Endothelial cell of hepatic sinusoid (primary cell): ENCODE measurements at regions not wholly inside any gene's neighbourhood (a gene's known extent, or its start where the extent isn't known, plus 50 kb on each side); places are given as distances from the start of the nearest gene placed in this dataset.
"Not testable (repeated sequence)": the region's sequence is repeated elsewhere in the genome, so short reads cannot be mapped to it uniquely, and the experiment has no call there.

Source experiments
- in situ Hi-C: cut with HindIII; loops from 2 replicates; pipeline ENCODE4 v1.10.0; 2017; ENCODE audit warnings: low sequenced_read_pairs

DNA sequence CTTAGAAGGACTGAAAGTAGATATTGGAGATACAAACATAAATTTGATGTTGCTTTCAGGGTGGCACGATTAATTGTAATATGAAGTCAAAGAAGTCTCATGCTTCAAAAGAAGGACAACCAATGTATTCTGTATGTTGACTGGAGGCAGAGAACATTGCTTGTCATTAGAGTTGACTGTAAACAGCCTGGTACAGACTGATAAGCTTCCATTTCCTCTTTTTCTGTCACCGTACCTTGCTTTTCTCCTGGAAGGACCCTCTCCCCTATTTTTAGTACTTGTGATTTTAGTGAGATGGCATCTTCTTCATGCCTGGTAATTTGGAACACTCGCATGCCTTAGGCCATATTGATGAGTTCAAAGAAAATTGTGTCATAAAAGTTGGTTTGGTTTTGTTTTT lies 809.4 kb downstream of the PRELID2 start:
- in situ Hi-C loops, result no loop called here

DNA sequence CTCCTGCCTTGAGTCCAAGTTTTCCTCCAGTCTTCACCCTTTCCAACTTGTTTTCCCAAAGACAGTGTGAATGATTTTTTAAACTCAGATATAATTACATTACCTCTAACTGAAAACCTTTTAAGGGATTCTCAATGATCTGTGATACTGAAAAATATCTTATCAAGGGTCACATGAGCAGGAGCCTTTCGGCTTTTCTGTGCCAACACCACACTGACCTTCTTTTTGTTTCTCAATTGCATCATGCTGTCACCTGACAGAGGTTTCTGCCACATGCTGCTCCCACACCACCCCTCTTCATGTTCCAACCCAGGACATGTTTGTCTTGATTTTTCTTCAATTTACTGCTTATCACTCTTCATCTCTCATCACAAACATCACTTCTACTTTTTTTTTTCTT lies 820.0 kb downstream of the PRELID2 start:
- in situ Hi-C loops, result no loop called here

DNA sequence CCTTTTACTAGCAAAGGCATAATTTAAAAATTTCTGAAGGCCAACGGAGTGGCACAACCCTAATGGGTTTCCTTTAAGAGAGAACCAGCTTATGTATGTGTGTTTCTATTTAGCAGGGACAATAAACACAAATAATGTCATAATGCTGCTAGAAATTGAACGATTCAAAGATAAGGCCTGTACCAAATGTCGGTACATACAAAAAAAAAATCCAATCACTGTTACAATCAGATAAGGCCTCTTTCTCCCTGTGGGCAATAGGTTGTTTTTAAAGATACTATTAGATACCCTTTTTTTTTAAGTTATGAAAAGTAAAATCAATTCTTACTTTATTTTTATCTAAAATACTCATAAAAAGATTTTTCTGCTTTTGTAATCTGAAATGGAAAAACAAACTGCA lies 821.0 kb downstream of the PRELID2 start:
- in situ Hi-C loops, result no loop called here

- in situ Hi-C loops, result no loop called here
Observed at GRCh38 chr5:145010834-145011233, 824.3 kb downstream of the PRELID2 start.

DNA sequence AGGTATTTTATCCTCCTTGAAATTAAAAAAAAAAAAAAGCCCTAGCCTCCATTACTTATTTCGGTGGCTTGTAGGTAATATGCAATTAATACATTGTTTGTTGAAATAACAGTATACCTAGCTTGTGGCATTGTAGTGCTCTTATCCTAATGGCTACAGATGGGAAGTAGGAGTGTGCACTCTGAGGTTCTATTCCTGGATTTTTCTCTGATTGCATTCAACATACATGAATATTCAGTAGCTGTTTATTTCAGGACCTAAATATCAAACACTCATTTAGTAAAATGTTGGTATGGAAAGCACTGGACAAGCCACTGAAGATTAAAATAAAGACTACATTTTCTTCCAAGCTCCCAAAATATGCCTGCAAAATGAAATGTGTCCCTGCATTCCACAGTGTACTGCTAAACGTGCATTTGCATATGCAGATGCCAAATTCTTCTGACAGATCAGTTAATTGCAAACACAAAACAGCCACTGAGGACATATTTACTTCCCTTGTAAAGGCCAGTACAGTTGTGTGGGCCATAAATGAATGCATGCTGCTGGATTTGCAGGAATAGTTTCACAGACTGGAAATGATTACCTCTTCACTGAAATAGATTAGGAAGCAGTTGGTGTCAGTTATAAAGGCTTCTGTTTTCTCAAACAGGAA lies 826.1 kb downstream of the PRELID2 start:
- in situ Hi-C loops, result no loop called here

GRCh38 chr5:144994356-144994755 lies 823.7 kb downstream of the KCTD16 start:
- in situ Hi-C loops, result not testable (repeated sequence)

DNA sequence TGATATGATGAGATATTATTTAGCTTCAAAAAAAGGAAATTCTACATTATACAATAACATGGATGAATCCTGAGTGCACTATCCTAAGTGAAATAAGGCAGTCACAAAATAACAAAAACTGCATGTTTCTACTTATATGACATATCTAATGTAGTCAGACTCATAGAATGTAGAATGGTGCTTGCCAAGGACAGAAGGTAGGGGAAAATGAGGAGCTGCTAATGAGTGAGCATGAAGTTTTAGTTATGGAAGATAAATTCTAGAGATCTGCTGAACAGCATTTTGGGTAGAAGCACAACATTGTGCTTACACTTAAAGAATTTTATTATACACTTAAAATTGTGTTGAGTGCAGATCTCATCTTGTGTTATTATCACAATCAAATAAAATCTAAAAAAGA lies 812.4 kb downstream of the KCTD16 start:
- in situ Hi-C loops, result no loop called here

- in situ Hi-C loops, result no loop called here
Observed at GRCh38 chr5:144979516-144980264, 809.0 kb downstream of the KCTD16 start.

DNA sequence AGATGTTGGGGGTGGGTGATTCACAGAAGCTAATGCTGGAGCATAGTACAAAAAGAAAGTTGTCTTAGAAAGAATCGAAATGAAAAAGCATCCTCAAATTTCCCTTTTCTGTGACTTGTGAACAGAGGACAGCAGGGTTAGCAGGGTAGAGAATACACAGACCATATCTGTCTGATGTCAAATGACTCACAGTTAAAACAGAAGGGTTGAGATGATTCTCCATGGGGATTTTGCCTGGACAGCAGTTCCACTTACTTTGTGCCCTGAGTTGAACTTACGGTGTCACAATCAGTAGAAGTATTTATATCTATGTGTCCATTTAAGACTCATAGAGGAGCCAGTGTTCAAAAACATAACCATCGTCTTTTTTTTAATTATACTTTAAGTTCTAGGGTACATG lies 801.6 kb downstream of the KCTD16 start:
- in situ Hi-C loops, result no loop called here

GRCh38 chr5:144971108-144971850 lies 800.6 kb downstream of the KCTD16 start:
- in situ Hi-C loops, result no loop called here

- in situ Hi-C loops, result no loop called here
Observed at GRCh38 chr5:144960296-144960695, 789.6 kb downstream of the KCTD16 start.

DNA sequence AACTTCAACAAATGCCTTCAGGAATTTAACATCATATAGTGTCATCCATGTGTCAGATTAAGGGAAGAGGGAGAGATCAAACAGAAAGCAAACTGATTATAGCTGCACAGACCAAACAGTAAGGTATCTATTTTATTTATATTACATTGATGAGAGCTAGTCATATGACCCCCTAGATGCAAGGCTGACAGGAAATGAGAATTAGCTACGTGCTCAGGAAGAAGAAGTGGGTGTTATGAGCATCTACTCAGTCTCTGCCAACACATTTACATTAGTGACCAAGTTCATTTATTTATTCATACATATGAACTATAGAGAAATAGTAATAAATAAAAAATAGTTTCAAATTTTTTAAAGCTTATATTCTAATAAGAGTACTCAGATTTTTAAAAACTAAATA lies 787.3 kb downstream of the KCTD16 start:
- in situ Hi-C loops, result no loop called here

- in situ Hi-C loops, result no loop called here
Observed at GRCh38 chr5:144950996-144951395, 780.3 kb downstream of the KCTD16 start.

GRCh38 chr5:144947023-144947422 lies 776.4 kb downstream of the KCTD16 start:
- in situ Hi-C loops, result no loop called here

DNA sequence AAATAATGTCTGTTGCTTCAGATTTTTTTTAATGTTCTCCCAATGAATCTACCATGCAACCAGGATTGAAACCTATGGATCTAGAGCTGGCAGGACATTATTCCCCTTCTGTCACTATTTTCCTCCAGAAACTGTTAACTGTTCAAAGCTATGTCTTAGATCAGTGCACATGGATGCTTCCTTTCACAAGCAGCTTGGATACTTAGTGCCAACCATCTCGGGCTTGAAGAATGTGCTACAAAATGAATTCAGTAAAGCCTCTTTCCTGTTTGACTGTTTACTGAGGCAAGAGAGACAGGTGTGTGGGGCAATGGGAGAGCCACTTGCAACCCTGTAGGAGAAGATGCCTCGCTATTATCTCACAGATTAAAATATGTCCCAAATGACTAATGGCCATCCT lies 774.8 kb downstream of the KCTD16 start:
- in situ Hi-C loops, result no loop called here

- in situ Hi-C loops, result no loop called here
Observed at GRCh38 chr5:144944936-144945335, 774.3 kb downstream of the KCTD16 start.

DNA sequence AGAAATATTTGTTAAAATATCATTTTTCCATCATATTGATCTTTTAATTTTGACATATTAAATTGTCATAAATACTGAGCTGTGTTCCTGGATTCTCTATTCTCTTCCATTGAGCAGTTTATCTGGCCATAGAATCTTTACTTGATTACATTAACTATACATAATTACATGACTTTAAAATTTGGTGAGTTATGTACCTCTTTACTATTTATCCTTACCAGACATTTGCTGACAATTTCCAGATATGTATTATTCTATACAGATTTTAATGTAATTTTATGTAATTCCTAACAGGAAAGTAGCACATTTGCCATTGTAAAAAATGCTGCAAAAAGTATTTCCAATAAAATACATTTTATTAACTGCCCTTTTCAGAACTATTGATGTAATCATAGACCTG lies 770.3 kb downstream of the KCTD16 start:
- in situ Hi-C loops, result no loop called here

- in situ Hi-C loops, result no loop called here
Observed at GRCh38 chr5:144918371-144918770, 747.7 kb downstream of the KCTD16 start.

GRCh38 chr5:144915452-144915851 lies 744.8 kb downstream of the KCTD16 start:
- in situ Hi-C loops, result no loop called here

DNA sequence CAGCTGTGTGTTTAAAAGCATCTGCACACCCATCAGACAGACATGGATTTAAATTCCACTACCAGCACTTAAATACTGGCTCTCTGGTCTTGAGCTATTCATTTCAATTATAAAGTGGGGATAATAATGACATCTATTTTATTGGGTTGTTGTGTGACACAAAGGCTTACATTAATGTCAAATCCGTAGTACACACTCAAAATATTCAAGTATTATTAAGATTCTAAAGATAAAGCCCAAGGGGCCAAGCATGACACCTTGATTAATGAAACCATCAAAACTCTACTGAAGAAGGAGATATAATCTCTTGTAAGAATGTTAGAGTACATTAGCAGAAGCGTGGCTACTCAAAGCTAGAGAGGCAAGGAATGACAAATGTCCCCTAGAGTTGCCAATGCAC lies 743.0 kb downstream of the KCTD16 start:
- in situ Hi-C loops, result no loop called here

GRCh38 chr5:144896473-144896872 lies 725.8 kb downstream of the KCTD16 start:
- in situ Hi-C loops, result no loop called here

- in situ Hi-C loops, result no loop called here
Observed at GRCh38 chr5:144886668-144887067, 716.0 kb downstream of the KCTD16 start.
